Body of pancreas (tissue), 4 donors: ENCODE measurements at regions not wholly inside any gene's neighbourhood (a gene's known extent, or its start where the extent isn't known, plus 50 kb on each side); places are given as distances from the start of the nearest gene placed in this dataset.

ENCODE experiments used
- ATAC-seq: fragments of 150-250 bp; one replicate; pipeline ENCODE4 v1.9.1; 2016
- DNase-seq, 4 donors: peaks; one replicate each; pipeline ENCODE4 v3.0.0-alpha.2; 2019
- H3K27ac ChIP-seq, 4 donors: fragments of 200-600 bp; sonication (generic); 1 replicate in 3 of 4; 2 replicates in 1 of 4; pipeline versions ENCODE4 v1.5.1 to v1.6.1; 2016 to 2019; ENCODE audit warnings: mild to moderate bottlenecking in 1 of 4, mixed read lengths in 1 of 4, moderate library complexity in 1 of 4
- H3K27me3 ChIP-seq, 2 donors: fragments of 200-600 bp; sonication (generic); one replicate each; pipeline ENCODE4 v1.6.0; 2016; ENCODE audit warnings: mild to moderate bottlenecking in 1 of 2
- H3K36me3 ChIP-seq, 2 donors: fragments of 200-600 bp; sonication (generic); replicated peaks in 1 of 2; 2 replicates each; pipeline ENCODE4 v1.5.1; 2016; ENCODE audit warnings: low read depth in 2 of 2; ENCODE audit not compliant: insufficient read depth in 1 of 2
- H3K4me1 ChIP-seq: fragments of 200-600 bp; sonication (generic); one replicate; pipeline ENCODE4 v1.6.0; 2016
- H3K4me3 ChIP-seq, 2 donors: fragments of 200-600 bp; sonication (generic); 1 replicate in 1 of 2; 2 replicates in 1 of 2; pipeline ENCODE4 v1.5.1; 2016 to 2019
- H3K9me3 ChIP-seq, 3 donors: fragments of 200-600 bp; sonication (generic); 1 replicate in 2 of 3; 2 replicates in 1 of 3; pipeline ENCODE4 v1.5.1; 2016
- CTCF ChIP-seq, 7 experiments: fragments of 450-650 bp in 4 of 7; fragments of 200-600 bp in 3 of 7; sonication (generic) in 3 of 7; IDR thresholded peaks; one replicate each; pipeline ENCODE4 v1.5.1; 2016 to 2019; ENCODE audit warnings: antibody characterized with exemption in 7 of 7
- POLR2A ChIP-seq, 3 donors: fragments of 450-650 bp; IDR thresholded peaks; one replicate each; pipeline ENCODE4 v1.6.1; 2016; ENCODE audit warnings: antibody characterized with exemption in 3 of 3, mild to moderate bottlenecking in 2 of 3
- WGBS, 2 donors: methylation state at CpG; one replicate each; pipeline ENCODE4 v1.1.5; 2017; 5-methylcytosine and 5-hydroxymethylcytosine counted together
- intact Hi-C: fragments of 100-400 bp; cut with DNase I; formaldehyde crosslinking; loops from one replicate; pipeline ENCODE4 v1.15.1; 2023

GRCh38 chr5:103783669-103784068 is 221.1 kb upstream of the NUDT12 start:
- no peak overlapping the region for H3K4me3 ChIP-seq
- H3K36me3 ChIP-seq = no peaks in the 10 kb centered on the region
- no peaks in the 10 kb centered on the region for H3K9me3 ChIP-seq
- no peak overlapping the region for H3K27ac ChIP-seq
- no peaks in the 10 kb centered on the region for H3K4me1 ChIP-seq
- H3K27me3 ChIP-seq = no peaks in the 10 kb centered on the region
- 85 to 97% methylated on average over 1 of the region's 1 CpG for WGBS, 2 donors
- ATAC-seq (no peak), DNase-seq (no peak)
- intact Hi-C loops = no loop called here
- no peak for TF ChIP-seq POLR2A (IDR thresholded peaks at IDR 0.05)
- no peak for TF ChIP-seq CTCF (IDR thresholded peaks at IDR 0.05)

GRCh38 chr5:103780794-103781193 is 218.2 kb upstream of the NUDT12 start:
- ATAC-seq = no peak

GRCh38 chr5:103774721-103775120 is 212.1 kb upstream of the NUDT12 start:
- H3K4me1 ChIP-seq = no peaks in the 10 kb centered on the region
- H3K27me3 ChIP-seq = no peaks in the 10 kb centered on the region
- no peak for ATAC-seq
- intact Hi-C loops = no loop called here
- WGBS, 2 donors = 46 to 53% methylated on average over 1 of the region's 1 CpG
- H3K36me3 ChIP-seq = no peaks in the 10 kb centered on the region
- no peaks in the 10 kb centered on the region for H3K9me3 ChIP-seq
- TF ChIP-seq CTCF (IDR thresholded peaks at IDR 0.05) = no peak
- TF ChIP-seq POLR2A (IDR thresholded peaks at IDR 0.05) = no peak
- DNase-seq = no peak
- no peak overlapping the region for H3K27ac ChIP-seq
- no peak overlapping the region for H3K4me3 ChIP-seq

More at GRCh38 chr5:103780794-103781193, 218.2 kb upstream of the NUDT12 start:
- intact Hi-C loops = no loop called here
- DNase-seq = no peak
- TF ChIP-seq POLR2A (IDR thresholded peaks at IDR 0.05) (no peak), CTCF (IDR thresholded peaks at IDR 0.05) (no peak)
- Histone ChIP-seq H3K4me1 (no peaks in the 10 kb centered on the region), H3K27me3 (no peaks in the 10 kb centered on the region), H3K27ac (no peak overlapping the region), H3K9me3 (no peaks in the 10 kb centered on the region), H3K36me3 (no peaks in the 10 kb centered on the region), H3K4me3 (no peak overlapping the region)
- WGBS, 2 donors = 69 to 77% methylated on average over 2 of the region's 2 CpGs

GRCh38 chr5:103772248-103772647 is 209.7 kb upstream of the NUDT12 start:
- 86 to 92% methylated on average over 2 of the region's 2 CpGs for WGBS, 2 donors
- TF ChIP-seq POLR2A (IDR thresholded peaks at IDR 0.05) (no peak), CTCF (IDR thresholded peaks at IDR 0.05) (no peak)
- H3K4me3 ChIP-seq = no peak overlapping the region
- no peak overlapping the region for H3K27ac ChIP-seq
- H3K4me1 ChIP-seq = no peaks in the 10 kb centered on the region
- no peaks in the 10 kb centered on the region for H3K27me3 ChIP-seq
- ATAC-seq (no peak), DNase-seq (no peak)
- H3K9me3 ChIP-seq = no peaks in the 10 kb centered on the region
- H3K36me3 ChIP-seq = no peaks in the 10 kb centered on the region
- intact Hi-C loops = no loop called here

- 86 to 92% methylated on average over 9 of the region's 10 CpGs for WGBS, 2 donors
- no peak overlapping the region for H3K4me3 ChIP-seq
- no peak overlapping the region for H3K27ac ChIP-seq
- intact Hi-C loops = no loop called here
- ATAC-seq (no peak), DNase-seq (no peak)
- H3K27me3 ChIP-seq = no peaks in the 10 kb centered on the region
- H3K9me3 ChIP-seq = no peaks in the 10 kb centered on the region
- no peaks in the 10 kb centered on the region for H3K4me1 ChIP-seq
- no peak for TF ChIP-seq POLR2A (IDR thresholded peaks at IDR 0.05)
- no peak for TF ChIP-seq CTCF (IDR thresholded peaks at IDR 0.05)
- no peaks in the 10 kb centered on the region for H3K36me3 ChIP-seq
Measured at GRCh38 chr5:103764403-103764802, 201.8 kb upstream of the NUDT12 start.
